K562 (cell line): ENCODE measurements at regions not wholly inside any gene's neighbourhood (a gene's known extent, or its start where the extent isn't known, plus 50 kb on each side); places are given as distances from the start of the nearest gene placed in this dataset.

ENCODE experiments used
- ATAC-seq: fragments of 200-7000 bp; cut with Tn5 transposase; 3 replicates; pipeline ENCODE4 v1.9.1; 2020; ENCODE audit warnings: moderate library complexity
- BruUV-seq: library from RNA; stranded (reverse); fragments of 400-500 nt; replicated peaks from 2 replicates; lab custom pipeline; 2021; lab: Mats Ljungman, UMichigan
- CTCF ChIA-PET: fragments of 300-600 bp; formaldehyde crosslinking; extraction: SDS; loops from one replicate; lab custom pipeline; 2021; ENCODE audit warnings: low intra/inter-chr PET ratio; lab: Yijun Ruan, JAX
- POLR2A ChIA-PET: fragments of 300-600, 350-650 bp; sonication (Branson Sonifier 250); formaldehyde crosslinking; extraction: SDS; loops from one replicate; lab custom pipeline; 2021; ENCODE audit warnings: antibody characterized with exemption, inconsistent platforms; lab: Yijun Ruan, JAX
- DNase-seq, 4 experiments: peaks; one replicate each; pipeline versions ENCODE4 v3.0.0 to v3.0.0-alpha.2; 2011 to 2018; ENCODE audit warnings: low spot score in 3 of 4, mixed read lengths in 3 of 4; ENCODE audit errors: extremely low read depth in 1 of 4
- FAIRE-seq: peaks from 2 replicates; lab custom pipeline; 2011; peaks lifted over from hg19 to GRCh38; lab: Jason Lieb, UNC
- H2AFZ ChIP-seq: 2 replicates; pipeline ENCODE4 v1.6.0; 2011; ENCODE audit warnings: low read depth, low read length, control low read depth, inconsistent platforms
- H3K27ac ChIP-seq: fragments of 200-600 bp; 3 replicates; pipeline ENCODE4 v1.8.0; 2011; ENCODE audit warnings: low read depth, mild to moderate bottlenecking, control low read depth, inconsistent platforms, low read length, moderate library complexity, mixed read lengths; ENCODE audit errors: extremely low read depth
- H3K27me3 ChIP-seq, 2 experiments: fragments of 300-600 bp in 1 of 2; 2 replicates in 1 of 2; 3 replicates in 1 of 2; pipeline versions ENCODE4 v1.6.0 to v1.8.0; 2011; ENCODE audit warnings: inconsistent platforms in 2 of 2, low read length in 2 of 2, mild to moderate bottlenecking in 1 of 2, mixed read lengths in 1 of 2, moderate library complexity in 1 of 2; ENCODE audit not compliant: control insufficient read depth in 2 of 2, insufficient read depth in 2 of 2
- H3K36me3 ChIP-seq: fragments of 300-600 bp; 3 replicates; pipeline ENCODE4 v1.8.0; 2011; ENCODE audit warnings: mild to moderate bottlenecking, low read length, inconsistent platforms; ENCODE audit not compliant: control insufficient read depth, insufficient read depth
- H3K4me1 ChIP-seq, 2 experiments: fragments of 200-600 bp in 1 of 2; replicated peaks in 1 of 2; 2 replicates in 1 of 2; 3 replicates in 1 of 2; pipeline versions ENCODE4 v1.5.1 to v1.8.0; 2011; ENCODE audit warnings: inconsistent platforms in 2 of 2, low read length in 2 of 2, mild to moderate bottlenecking in 1 of 2, mixed read lengths in 1 of 2, moderate library complexity in 1 of 2; ENCODE audit not compliant: control insufficient read depth in 2 of 2, insufficient read depth in 2 of 2
- H3K4me2 ChIP-seq: 2 replicates; pipeline ENCODE4 v1.6.1; 2011; ENCODE audit warnings: low read length, control low read depth, inconsistent platforms, mixed read lengths; ENCODE audit not compliant: insufficient read depth
- H3K4me3 ChIP-seq: fragments of 200-600 bp; sonication (generic), shearing (Covaris generic); 2 replicates; pipeline ENCODE4 v1.5.1; 2016; ENCODE audit warnings: control low read depth, inconsistent platforms
- H3K79me2 ChIP-seq: fragments of 200-600 bp; 3 replicates; pipeline ENCODE4 v1.8.0; 2011; ENCODE audit warnings: low read length, inconsistent platforms; ENCODE audit not compliant: control insufficient read depth, insufficient read depth
- H3K9ac ChIP-seq, 2 experiments: 2 replicates each; pipeline versions ENCODE4 v1.6.0 to v1.6.1; 2011; ENCODE audit warnings: low read depth in 2 of 2, low read length in 2 of 2, control low read depth in 1 of 2, inconsistent platforms in 1 of 2, mild to moderate bottlenecking in 1 of 2, mixed read lengths in 1 of 2; ENCODE audit not compliant: insufficient read depth in 1 of 2
- H3K9me1 ChIP-seq: one replicate; pipeline ENCODE4 v1.6.0; 2011; ENCODE audit warnings: inconsistent platforms, mild to moderate bottlenecking, low read length, moderate library complexity; ENCODE audit not compliant: control insufficient read depth, insufficient read depth
- H3K9me3 ChIP-seq: replicated peaks from 2 replicates; pipeline ENCODE4 v1.5.1; 2011; ENCODE audit warnings: low read depth, low read length, inconsistent platforms; ENCODE audit not compliant: control insufficient read depth, insufficient read depth
- H4K20me1 ChIP-seq: replicated peaks from 2 replicates; pipeline ENCODE4 v1.6.1; 2011; ENCODE audit warnings: low read length, inconsistent platforms, mixed read lengths; ENCODE audit not compliant: control insufficient read depth, insufficient read depth
- CREM ChIP-seq: IDR thresholded peaks from 2 replicates; pipeline ENCODE4 v1.6.1; 2014; ENCODE audit warnings: antibody characterized with exemption, low read depth
- FOSL1 ChIP-seq: fragments of 200-800 bp; sonication (Bioruptor generic); conservative IDR thresholded peaks from 2 replicates; pipeline ENCODE4 v1.6.1; 2016; ENCODE audit warnings: missing genetic modification characterization, missing compliant biosample characterization
- WGBS: fragments of 100-300 bp; shearing (Covaris generic); methylation state at CpG from one replicate; pipeline ENCODE4 v1.1.6; 2016; ENCODE audit warnings: low coverage, mixed read lengths; ENCODE audit not compliant: insufficient coverage; ENCODE audit errors: missing lambda C conversion rate; 5-methylcytosine and 5-hydroxymethylcytosine counted together
- in situ Hi-C: fragments of 300-500 bp; cut with MboI; formaldehyde crosslinking; loops from 4 replicates; pipeline ENCODE4 v1.15.0; 2018; ENCODE audit warnings: inconsistent platforms, mixed read lengths
- intact Hi-C: fragments of 100-400 bp; cut with micrococcal nuclease; formaldehyde crosslinking; loops from 2 replicates; pipeline ENCODE4 v1.14.2; 2022
- TF ChIP-seq, protein P1 (sequence below): fragments of 200-400 bp; formaldehyde crosslinking; IDR thresholded peaks from 2 replicates; pipeline ENCODE4 v1.6.1; 2017; ENCODE audit warnings: mild to moderate bottlenecking, low read depth, low read length, moderate library complexity
- TF ChIP-seq, protein P2 (sequence below), 2 experiments: fragments of 450-650 bp in 1 of 2; sonication (generic) in 1 of 2; formaldehyde crosslinking in 1 of 2; IDR thresholded peaks in 1 of 2; conservative IDR thresholded peaks in 1 of 2; 2 replicates each; pipeline versions ENCODE4 v1.6.1 to v1.8.1; 2016 to 2023; ENCODE audit warnings: mild to moderate bottlenecking in 2 of 2, moderate library complexity in 2 of 2, inconsistent platforms in 1 of 2, missing genetic modification reagents in 1 of 2

DNA sequence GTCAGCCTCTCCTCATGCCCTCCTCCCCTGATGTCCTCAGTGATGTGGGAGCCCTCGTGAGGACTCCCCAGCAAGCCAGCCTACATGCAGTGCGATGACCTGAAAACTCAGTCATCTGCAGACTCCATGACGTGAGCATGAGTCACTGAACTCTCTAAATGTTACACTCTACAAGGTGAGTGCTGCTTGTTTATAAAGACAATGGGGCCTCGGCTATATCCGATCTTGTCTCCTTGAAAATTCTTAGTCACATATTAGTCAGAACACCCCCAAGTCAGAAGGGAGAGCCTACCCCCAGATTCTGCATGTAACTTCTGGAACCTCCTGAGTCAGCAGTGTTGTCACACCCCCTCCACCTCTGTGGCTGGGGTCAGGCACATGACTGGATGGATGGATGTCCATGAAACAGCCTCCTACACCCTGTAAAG is 673.8 kb downstream of the INHBA start:
- H3K4me2 ChIP-seq, result no peak overlapping the region
- no peak overlapping the region for H2AFZ ChIP-seq
- no peaks in the 10 kb centered on the region for H3K9me3 ChIP-seq
- CTCF ChIA-PET, result no interaction called here
- no peak overlapping the region for H3K4me3 ChIP-seq
- H4K20me1 ChIP-seq, result no peaks in the 10 kb centered on the region
- no peaks in the 10 kb centered on the region for H3K27me3 ChIP-seq
- 3% methylated on average over 5 of the region's 5 CpGs for WGBS
- H3K9me1 ChIP-seq, result no peaks in the 10 kb centered on the region
- H3K4me1 ChIP-seq, result no peaks in the 10 kb centered on the region
- TF ChIP-seq, protein P1, sequence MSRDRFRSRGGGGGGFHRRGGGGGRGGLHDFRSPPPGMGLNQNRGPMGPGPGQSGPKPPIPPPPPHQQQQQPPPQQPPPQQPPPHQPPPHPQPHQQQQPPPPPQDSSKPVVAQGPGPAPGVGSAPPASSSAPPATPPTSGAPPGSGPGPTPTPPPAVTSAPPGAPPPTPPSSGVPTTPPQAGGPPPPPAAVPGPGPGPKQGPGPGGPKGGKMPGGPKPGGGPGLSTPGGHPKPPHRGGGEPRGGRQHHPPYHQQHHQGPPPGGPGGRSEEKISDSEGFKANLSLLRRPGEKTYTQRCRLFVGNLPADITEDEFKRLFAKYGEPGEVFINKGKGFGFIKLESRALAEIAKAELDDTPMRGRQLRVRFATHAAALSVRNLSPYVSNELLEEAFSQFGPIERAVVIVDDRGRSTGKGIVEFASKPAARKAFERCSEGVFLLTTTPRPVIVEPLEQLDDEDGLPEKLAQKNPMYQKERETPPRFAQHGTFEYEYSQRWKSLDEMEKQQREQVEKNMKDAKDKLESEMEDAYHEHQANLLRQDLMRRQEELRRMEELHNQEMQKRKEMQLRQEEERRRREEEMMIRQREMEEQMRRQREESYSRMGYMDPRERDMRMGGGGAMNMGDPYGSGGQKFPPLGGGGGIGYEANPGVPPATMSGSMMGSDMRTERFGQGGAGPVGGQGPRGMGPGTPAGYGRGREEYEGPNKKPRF, result no peak
- TF ChIP-seq, protein P2, sequence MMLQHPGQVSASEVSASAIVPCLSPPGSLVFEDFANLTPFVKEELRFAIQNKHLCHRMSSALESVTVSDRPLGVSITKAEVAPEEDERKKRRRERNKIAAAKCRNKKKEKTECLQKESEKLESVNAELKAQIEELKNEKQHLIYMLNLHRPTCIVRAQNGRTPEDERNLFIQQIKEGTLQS (IDR thresholded peaks at IDR 0.05), result peak; percentile 30; the same call in 1 of the 2 replicates
- TF ChIP-seq, protein P2 (CRISPR knock-in tag; conservative IDR thresholded peaks at IDR 0.05), result no peak
- TF ChIP-seq CREM, result 0 out of 2 replicates have a peak, but pooled peaks have one; percentile 7
- peak; percentile 63 for TF ChIP-seq FOSL1 (tag)
- in situ Hi-C loops (no loop called here), intact Hi-C loops (no loop called here)
- ATAC-seq, result no peak
- no peak overlapping the region for H3K27ac ChIP-seq
- peak in 1 of 4 experiments; percentile 1 for DNase-seq
- H3K79me2 ChIP-seq, result no peaks in the 10 kb centered on the region
- no peak for FAIRE-seq
- H3K36me3 ChIP-seq, result no peaks in the 10 kb centered on the region
- no peak overlapping the region for H3K9ac ChIP-seq
- POLR2A ChIA-PET, result no interaction called here
- no TSS peak for BruUV-seq
